Stromal cell of bone marrow (primary cell): ENCODE measurements at regions not wholly inside any gene's neighbourhood (a gene's known extent, or its start where the extent isn't known, plus 50 kb on each side); places are given as distances from the start of the nearest gene placed in this dataset.

ENCODE experiments used
- DNase-seq: peaks from one replicate; pipeline ENCODE4 v3.0.0-alpha.2; 2012; ENCODE audit warnings: low read depth

DNA sequence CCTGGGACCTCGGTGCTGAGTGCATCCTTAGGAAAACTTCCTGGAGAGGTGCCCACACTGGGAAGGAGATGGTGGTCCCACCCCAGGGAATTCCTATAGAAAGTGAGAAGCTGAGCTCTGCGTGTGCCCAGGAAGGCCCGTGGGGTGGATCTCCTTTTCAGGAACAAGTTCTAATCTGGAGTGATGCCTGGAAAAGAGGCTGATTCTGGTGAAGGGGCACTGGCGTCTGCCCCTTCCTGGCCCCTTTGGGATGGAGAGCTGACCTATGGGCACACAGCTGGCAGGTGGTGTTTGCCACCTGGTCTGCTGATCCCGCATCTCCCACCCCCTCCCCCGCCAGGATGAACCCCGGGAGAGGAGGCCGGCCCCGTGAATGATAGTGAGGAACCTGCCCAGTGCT, 142.0 kb upstream of the RTL1 start:
- no peak for DNase-seq

DNA sequence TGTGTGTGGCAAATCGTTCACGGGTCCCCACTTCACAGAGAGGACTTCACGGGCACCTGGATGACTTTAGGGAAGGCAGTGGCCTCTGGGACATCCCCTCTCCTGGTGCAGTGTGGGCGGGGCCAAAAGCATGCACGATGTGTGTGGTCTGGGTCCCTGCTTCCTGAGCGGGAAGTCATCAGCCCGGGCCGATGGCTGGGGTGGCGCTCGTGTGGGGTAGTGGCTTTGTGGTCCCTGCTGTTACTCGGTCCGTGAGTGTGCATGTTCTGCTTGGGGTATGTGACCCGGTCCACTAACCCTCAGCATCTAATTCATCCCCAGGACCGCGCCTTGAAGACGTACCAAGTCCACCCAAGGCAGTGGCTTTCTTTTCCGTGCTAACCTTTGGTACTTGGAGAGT, 142.5 kb upstream of the RTL1 start:
- no peak for DNase-seq

DNA sequence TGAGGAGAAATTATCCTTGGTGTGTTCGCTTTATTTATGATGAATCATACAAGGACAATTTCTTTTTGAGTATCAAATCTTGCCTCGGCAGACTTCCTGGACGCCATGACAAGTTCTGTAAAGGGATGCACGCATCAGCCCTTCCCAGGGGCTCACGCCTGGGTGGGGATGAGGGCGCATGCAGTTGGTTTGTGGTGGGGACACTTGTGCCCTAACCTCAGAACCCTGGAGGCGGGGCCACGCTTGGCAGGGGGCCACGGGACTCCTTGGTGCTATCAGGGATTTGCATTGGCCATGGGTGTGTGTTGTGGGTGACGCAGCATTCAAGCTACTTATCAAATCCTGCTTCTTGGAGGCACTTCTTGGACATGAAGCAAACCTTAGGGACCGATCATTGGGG, 143.8 kb upstream of the RTL1 start:
- no peak for DNase-seq

DNA sequence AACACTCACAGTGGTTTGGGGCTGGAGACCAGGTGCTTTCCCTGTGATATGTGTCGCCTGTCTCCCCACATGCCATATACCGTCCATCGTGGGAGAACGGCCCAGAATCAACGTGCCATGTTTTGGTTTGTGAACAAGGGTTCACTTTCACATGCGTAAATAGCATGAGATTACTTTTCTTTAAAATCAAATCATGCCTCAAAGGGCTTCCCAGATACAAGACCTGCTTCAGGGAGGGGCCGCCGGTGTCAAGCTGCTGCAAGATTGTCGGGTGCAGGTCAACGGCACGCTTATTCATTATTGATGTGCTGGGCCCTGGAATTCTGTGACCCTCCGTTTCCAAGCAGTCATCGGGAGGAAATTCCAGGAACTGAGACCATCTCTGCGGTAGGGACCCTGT, 145.2 kb upstream of the RTL1 start:
- no peak for DNase-seq

DNA sequence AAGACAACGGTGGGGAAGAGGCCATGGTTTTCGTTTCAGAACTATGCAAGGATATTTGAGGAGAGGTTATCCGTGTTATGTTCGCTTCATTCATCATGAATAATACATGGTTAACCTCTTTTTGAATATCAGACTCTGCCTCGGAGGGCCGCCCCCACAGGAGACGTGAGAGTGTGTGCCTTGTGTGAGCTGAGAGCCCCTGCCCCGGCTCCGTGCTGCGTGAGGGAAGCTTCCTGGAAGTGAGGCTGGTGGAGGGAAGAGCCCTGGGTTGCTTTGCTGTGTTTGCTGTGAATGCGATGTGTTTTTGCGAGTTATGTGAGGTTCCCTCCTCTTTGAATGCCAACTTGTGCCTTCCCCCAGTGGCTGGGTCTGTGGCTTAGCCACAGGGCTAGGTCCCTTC, 146.0 kb upstream of the RTL1 start:
- DNase-seq, result no peak

DNA sequence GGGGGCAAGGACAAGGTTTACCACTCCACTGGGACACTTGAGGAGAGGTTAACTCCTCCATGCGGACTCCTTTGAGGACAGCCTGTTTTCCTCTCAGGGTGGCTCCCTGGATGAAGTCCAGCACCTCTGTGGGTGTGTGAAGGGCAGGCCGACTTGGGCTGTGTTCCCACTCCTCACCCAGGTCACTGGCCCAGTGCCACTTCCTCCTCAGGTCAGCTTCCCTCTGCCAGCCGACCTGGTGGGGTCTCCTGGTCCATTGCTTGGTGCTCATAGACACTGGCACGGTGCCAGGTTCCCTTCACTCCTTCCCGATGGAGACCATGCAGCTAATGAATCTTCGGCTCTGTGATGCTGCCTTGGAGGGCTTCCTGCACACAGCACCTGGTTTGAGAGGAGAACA, 146.4 kb upstream of the RTL1 start:
- no peak for DNase-seq

DNA sequence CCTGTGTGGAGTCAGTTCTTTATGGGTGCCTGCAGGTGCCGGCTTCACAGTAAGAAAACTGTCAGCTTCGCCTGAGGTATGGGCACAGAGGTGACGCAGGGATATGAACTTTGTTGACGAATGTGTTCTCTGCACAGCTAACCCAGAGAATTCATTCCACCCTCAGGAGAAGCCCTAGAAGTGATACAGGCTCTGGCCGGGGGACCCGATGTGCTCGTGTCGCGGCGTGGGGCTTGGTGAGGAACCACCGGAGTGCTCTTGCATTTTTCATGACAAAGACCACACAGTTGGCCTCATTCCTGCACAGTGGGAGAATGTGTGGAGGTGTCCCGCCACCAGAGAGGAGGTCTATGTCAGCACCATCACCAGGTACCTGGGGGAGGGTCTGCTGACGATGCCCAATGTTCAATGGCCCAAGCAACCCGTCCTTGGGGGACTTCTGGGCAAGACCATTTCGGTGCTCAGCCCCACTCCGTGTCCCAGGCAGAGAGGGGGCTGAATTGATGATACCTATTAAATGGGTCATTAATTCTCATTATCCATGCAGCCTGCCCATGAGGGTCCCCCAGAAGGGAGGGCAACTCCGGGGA, 147.5 kb upstream of the RTL1 start:
- no peak for DNase-seq

DNA sequence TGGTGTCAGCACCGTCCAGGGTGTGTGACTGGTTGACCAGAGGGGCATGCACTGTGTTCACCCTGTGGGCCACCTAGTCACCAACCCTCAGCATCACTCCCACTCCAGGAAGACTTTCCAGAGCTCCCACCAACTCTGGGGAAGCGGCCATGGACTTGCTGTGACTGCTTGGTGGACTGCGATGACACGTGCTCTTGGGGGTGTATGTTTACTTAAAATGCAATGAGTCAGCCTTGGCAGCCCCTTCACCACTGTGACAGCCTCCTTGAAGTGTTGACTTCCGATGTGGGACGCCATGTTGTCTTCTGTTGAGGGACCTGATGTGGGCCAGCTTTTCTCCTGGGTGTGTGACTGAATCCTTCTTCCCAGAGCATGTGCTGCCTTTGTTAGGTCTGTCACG, 151.1 kb upstream of the RTL1 start:
- no peak for DNase-seq

DNA sequence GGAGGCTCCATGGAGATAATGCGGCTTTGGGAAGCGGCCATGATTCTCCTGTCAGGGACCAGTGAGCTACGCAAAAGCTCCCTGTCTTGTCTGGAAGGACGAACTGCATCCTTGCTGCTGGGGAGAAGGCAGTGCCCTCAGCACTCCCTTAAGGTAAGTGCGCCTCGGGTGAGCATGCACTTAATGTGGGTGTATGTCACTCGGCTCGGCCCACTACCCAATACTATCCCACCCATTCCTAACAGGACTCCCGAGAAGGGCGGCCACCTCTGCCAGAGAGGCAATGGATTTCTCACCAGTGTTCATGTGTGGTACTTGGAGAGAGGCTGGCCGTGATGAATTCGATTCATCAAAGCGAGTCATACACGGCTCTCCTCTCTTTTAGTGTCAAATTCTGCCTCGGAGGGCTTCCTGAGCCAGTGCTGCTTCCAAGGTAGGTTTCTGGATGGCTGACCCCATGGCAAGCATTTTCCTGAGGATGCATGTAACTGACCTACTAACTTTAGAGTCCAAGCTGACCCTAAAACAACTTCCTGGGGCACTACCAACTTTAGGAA, 151.7 kb upstream of the RTL1 start:
- no peak for DNase-seq

DNA sequence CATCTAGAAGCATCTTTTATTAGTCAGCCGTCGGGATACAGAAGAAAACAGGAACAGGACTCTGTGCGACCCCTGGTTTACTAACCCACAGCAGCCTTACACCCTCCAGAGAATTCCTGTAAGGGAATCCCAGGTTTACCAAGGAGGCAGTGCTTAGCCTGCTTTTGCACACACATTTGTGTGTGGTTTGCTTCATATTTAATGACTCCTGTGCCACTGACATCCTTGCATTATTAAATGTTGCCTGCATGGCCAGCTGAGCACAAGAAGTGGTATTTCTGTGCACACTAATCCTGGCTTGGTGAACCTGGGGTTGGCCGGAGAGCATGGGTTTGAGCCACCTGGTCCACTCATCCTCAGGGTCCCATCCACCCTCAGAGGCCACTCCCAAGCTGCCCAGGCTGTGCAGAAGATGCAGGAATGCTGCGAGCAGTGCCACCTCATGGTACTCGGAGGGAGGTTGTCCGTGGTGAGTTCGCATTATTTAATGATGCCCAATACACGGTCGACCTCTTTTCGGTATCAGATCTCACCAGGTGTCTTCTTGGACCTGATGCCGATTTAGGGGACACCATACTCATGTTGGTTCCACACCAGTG, 152.4 kb upstream of the RTL1 start:
- no peak for DNase-seq

DNA sequence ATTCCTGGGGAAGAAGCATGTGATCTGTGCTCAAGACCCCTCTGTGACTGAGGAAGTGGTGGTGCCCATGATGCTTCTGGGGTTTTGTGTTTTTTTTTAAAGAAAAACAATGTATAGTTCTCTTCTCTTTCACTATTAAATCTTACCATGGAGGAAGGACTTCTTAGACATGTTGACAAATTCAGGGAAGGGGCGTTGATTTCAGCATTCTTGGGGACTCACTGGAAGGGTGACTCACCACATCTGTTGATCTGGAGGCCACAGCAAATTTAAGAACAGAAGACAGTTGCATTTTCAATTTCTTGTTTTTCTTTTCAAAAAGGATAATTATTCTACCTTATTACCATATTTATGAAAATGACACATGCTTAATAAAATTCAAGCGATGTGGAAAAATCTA, 152.9 kb upstream of the RTL1 start:
- no peak for DNase-seq

DNA sequence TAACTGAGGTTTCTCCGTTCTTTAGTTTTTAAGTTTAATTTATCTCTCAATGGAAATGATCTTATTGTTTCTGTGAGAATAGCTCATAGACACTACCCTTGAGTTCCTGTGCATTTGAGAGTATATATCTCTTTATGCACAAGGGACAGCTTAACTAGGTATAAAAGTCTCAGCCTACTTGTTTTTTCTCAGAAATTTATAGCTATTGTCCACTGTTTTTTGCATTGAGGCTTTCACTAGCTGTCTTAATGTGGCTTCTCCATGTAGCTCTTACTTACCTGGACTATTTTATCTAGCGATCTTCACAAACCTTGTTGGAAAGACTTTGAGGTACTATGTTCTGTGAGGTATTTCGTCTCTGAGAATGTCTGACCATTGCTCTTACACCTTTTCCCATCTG, 153.9 kb upstream of the RTL1 start:
- no peak for DNase-seq

DNA sequence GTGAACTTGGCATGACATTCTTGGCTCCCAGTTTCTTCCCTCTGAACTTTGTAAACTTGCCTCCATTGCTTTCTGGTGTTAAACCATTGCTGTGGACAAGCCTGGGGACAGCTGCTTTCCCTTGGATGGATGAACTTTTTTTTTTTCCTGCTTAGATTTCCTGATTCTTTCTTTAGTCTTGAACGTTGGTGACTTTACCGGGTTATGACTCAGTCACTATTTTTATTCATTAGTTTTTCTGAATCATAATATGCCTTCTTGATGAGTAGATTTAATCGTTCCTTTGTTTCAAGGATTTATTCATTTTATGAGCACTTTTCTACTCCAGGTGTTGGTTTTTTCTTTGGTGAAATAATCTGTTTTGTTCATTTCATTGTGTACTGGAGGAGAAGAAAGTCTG, 155.0 kb upstream of the RTL1 start:
- DNase-seq, result peak; percentile 9

DNA sequence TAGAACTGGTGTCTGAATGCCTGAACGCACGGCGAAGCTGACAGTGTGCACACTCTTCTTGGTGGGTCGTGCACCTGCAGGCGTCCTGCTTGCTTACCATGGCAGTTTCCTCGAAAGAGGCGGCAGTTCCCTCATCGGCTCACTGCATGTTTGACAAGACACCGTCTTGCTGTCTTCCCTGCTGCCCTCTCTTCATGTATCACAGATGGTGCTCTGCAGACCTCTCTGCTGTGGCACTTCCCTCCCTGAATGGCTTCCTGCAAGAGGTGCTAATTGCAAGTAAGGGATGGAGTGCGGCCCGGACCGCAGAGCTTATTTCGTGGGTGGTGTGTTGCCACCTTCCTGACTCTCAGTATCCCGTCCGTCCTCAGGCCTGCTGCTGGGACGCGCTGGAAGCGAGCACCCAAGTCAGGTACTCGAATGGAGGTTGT, 156.7 kb upstream of the RTL1 start:
- DNase-seq, result no peak

DNA sequence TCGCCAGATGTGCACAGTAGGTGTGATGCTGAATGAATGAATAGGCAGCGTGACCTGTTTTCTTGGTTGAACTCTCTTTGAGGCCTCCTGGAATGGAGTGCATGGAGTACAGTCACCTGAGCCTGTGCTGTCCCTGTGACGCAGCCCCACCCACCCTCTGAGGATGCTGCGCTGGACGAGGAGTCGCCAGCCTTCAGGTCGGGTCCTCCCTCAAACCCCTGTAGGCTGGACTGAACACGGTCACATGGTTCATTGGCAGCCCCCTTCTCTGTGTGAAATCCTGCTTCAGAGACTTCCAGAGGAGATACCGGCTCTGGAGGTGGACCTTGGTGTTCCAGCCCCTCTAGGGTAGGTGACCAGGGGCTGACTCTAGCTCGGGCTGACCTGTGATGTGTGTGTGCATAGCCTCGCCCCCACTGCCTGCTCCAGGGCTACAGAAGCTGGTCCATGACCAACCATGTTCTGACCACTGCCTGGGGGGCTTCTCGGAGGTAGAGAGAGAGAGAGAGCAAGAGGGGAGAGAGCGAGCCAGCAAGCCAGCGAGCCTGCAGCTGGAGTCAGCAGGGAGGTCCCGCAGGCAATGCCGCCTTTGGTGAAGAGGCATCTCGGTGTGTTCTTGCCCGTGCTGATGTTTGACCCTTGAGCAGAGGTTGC, 158.0 kb upstream of the RTL1 start:
- no peak for DNase-seq

DNA sequence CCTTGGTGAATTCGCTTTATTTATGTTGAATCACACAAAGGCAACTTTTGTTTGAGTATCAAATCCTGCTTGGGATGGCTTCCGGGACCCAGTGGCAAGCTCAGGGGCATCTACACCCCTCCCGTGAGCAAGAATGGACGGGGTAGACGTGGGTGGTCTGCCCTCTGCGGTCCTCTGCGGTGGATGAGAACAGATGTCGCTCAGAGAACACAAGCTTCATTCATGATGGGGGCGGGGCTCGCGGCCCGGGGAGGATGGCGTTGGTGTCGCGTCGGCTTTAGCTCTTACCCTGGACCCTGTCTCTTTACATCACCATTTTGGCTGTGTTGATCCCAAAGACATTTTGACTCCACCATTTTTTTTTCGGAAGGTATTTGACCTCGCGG, 158.5 kb upstream of the RTL1 start:
- DNase-seq, result no peak

DNA sequence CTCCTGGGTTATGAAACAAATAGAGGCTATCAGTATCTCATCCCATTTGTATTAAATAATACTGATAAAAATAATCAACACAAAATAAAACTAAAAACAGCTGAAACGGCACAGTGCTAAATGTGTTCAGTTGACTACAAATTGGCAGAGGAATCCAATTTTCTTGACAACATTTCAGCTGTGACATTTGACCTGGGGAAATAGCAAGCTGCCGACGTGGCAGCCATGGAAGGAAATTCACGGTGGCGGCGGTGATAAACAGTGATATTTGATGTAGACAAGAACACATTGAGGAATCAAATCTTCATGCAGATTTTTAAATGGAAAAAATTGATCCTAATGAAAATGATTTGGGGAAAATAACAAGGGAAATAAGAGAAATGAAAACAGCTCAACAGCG, 159.1 kb upstream of the RTL1 start:
- DNase-seq, result no peak

DNA sequence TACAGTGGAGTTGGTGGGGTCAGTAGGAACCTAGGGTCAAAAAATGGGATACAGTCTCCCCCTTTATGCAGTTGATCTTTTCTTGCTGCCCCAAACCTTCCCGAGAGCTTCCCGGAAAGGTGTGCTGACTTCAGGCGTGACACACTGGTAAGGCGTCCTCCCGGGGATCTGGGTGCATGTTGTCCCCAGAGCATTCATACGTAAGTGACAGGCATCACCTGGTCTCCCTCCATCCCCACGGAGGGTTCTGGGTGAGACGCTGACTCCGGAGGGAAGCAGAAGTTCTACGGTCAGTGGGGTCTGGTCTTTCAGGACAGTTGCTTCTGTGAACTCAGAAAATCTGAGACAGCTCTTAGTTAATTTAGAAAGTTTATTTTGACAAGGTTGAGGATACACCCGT, 159.6 kb upstream of the RTL1 start:
- no peak for DNase-seq

DNA sequence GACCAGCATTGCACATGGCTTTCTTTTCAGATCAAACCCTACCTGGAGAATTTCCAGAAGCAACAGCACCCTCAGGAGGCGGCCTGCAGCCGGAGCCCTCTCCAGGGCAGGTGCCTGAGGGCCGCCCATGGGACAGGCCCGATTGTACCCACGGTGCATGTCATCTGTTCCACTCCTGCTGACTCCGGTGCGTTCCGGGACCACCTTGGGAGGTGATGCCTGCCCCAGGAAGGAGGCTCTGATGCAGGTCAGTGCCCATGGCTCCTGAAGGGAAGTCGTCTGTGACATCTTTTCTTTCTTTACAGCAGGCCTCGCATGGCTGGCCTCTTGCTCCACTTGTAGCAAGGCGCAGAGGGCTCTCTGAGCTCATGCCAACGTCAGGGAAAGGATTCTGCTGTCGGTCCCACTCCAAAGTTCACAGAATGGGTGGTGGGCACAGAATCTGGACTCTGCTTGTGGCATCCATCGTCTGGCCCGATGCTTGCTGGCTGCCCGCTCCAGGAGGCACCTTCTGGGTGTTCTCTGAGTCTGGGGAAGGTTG, 160.7 kb upstream of the RTL1 start:
- DNase-seq, result no peak

DNA sequence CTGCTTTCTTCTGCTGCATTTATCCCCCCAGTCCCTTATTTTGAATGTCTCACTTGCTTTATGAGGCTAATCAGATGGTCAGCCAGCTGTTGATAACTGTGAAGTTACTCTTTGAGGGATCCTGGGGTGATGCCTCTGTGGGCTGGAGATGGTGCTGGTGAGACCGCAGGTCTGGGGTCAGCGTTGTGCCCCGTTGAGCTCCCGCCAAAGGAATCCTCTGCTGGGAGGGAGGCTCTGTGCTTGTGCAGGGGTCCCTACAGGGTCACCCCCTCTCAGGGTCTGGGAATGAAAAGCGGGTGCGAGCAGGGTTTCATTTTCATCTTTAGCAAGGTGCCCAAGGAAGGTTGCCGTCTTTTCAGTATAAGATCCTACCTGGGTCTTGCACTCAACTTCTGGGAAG, 161.2 kb upstream of the RTL1 start:
- DNase-seq, result no peak

DNA sequence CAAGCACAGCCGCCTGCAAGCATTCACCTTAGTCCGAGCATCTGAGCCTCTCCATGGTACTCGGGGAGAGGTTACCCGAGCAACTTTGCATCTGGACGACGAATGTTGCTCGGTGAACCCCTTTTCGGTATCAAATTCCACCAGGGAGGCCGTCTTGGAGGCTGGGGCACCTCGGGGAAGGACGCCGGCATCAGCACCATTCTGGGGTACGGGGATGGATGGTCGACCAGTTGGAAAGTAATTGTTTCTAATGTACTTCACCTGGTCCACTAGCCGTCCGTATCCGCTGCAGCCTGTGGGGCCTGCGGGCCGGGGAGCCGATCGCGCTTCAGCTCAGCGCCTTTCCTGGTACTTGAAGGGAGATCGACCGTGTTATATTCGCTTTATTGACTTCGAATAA, 161.7 kb upstream of the RTL1 start:
- no peak for DNase-seq

DNA sequence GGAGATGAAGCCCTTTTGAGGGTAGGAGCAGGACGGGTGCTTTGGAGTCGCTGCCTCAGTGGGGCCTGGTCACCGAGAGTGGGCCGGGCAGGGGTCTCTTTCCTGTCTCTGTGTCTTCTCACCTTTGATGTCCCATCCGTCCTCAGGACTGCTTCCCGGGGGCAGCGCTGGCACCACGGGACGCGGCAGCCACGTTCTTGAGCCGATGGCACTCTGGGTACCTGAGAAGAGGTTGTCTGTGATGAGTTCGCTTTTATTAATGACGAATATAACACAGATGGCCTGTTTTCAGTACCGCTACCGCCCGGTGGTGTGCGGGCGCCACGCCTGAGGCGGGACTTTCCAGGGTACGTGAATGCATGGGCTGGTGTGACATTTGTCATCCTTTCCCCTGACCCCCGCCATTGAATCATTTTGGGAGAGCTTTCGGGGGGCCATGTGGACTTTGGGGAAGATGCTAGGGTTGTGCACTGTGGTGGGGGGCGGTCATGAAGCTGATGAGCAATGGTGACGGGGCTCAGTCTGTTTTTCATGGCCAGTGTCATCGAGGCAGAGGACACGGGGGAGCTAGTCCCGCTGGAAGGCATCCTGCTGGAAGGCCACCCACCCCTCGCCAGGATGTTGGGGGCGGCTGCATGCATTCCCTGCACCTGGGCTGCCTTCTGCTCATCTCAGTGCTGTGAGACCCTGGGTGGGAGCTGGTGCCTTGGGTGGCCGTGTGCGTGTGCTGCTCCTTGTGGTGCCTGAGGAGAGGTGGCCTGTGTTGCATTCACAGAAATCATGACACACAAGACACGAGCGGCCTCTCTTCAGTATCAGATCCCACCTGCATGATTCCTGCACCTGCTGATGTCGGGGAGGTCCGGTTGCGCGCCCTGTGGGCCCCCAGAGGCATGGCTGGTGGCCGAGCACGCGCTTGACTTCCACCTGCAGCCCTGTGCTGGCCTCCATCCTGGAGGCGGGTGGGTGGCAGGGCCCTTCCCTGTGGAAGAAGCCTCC, 162.5 kb upstream of the RTL1 start:
- no peak for DNase-seq
